Ovary (tissue), 7 donors: ENCODE measurements at regions not wholly inside any gene's neighbourhood (a gene's known extent, or its start where the extent isn't known, plus 50 kb on each side); places are given as distances from the start of the nearest gene placed in this dataset.

Source experiments
- DNase-seq, 5 donors: peaks; one replicate each; pipeline ENCODE4 v3.0.0-alpha.2; 2019 to 2020
- H3K27ac ChIP-seq, 2 donors: fragments of 200-600 bp; one replicate each; pipeline versions ENCODE4 v1.5.1 to v1.8.0; 2019 to 2022
- H3K27me3 ChIP-seq: fragments of 200-600 bp; one replicate; pipeline ENCODE4 v1.8.0; 2022
- H3K36me3 ChIP-seq: fragments of 200-600 bp; sonication (generic); one replicate; pipeline ENCODE4 v1.5.1; 2019
- H3K4me1 ChIP-seq: one replicate; pipeline ENCODE4 v1.8.1; 2013; ENCODE audit warnings: mild to moderate bottlenecking, moderate library complexity; ENCODE audit not compliant: insufficient read depth
- H3K4me3 ChIP-seq: fragments of 200-600 bp; sonication (generic); one replicate; pipeline ENCODE4 v1.5.1; 2017
- H3K9me3 ChIP-seq, 2 donors: fragments of 200-600 bp in 1 of 2; sonication (generic) in 1 of 2; one replicate each; pipeline versions ENCODE4 v1.5.1 to v1.8.1; 2013 to 2019; ENCODE audit warnings: mild to moderate bottlenecking in 1 of 2, moderate library complexity in 1 of 2
- CTCF ChIP-seq, 3 donors: fragments of 450-650 bp in 2 of 3; fragments of 200-600 bp in 1 of 3; IDR thresholded peaks; one replicate each; pipeline versions ENCODE4 v1.5.1 to v1.8.0; 2016 to 2022; ENCODE audit warnings: antibody characterized with exemption in 3 of 3, mild to moderate bottlenecking in 1 of 3
- EP300 ChIP-seq: sonication (generic); formaldehyde crosslinking; IDR thresholded peaks from one replicate; pipeline ENCODE4 v1.6.1; 2017; ENCODE audit warnings: antibody characterized with exemption
- POLR2A ChIP-seq: fragments of 450-650 bp; IDR thresholded peaks from one replicate; pipeline ENCODE4 v1.6.1; 2017; ENCODE audit warnings: antibody characterized with exemption, mild to moderate bottlenecking, moderate library complexity
- WGBS, 3 donors: extraction: QIAGEN DNeasy Blood & Tissue Kit in 1 of 3; methylation state at CpG; one replicate each; pipeline versions ENCODE4 v1.1.5 to v1.1.7; 2013 to 2017; 5-methylcytosine and 5-hydroxymethylcytosine counted together
- intact Hi-C, 4 donors: fragments of 100-400 bp; cut with DNase I; formaldehyde crosslinking; loops; one replicate each; pipeline versions ENCODE4 v1.11.0 to v1.15.1; 2022 to 2023
- donor health status: DM: no; HTN: no; CAD: no; lungs with moderate emphysema.
- donor health status: DM: no; HTN: no; CAD: no.
- donor health status: Bipolar disorder and iron deficiency.
- donor health status: DM: no; HTN: no; CAD: no.
- donor health status: DM: yes; HTN: yes; CAD: no.

DNA sequence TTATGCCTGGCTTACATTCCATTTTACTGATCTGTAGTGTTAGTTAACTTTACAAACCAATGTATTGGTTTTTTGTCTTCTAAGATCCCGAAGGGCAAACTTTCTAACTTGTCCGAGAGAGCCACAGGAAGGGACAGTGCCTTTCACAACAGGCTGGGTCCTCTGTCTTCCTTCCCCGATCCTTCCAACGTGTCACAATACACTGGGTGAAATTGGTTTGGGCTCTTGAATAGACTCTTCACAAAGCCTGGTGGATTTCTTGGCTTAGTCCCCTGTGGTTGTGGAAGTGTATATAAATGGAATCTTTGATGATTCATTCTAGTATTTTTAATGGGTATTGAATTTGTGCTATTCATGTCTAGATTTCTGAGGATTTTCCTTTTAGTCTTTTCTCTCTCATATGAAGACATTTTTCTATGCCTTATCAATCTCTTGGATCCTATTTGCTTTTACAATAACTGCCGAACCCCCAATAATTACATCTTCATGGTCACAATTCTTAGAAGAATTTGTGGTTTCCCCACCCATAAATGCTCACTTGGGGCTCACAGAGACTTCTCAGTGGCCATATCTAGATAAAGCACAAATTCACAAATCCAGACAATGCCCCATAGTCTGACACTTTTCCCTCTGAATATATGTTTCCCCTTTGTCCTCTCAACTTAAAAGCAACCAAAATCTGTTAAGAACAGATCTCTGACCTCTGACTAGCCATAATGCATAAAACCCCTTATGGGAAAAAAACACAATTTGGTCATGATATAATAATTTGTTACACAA, 107.7 kb downstream of the MTRR start:
- WGBS, 3 donors = 93 to 94% (median 93%) methylated on average over 5 of the region's 5 CpGs
- H3K9me3 ChIP-seq = no peaks in the 10 kb centered on the region
- peaks cover 2% of the 10 kb centered on the region for H3K4me1 ChIP-seq
- no peak overlapping the region for H3K27ac ChIP-seq
- no peaks in the 10 kb centered on the region for H3K36me3 ChIP-seq
- no peak for TF ChIP-seq POLR2A
- no peak for TF ChIP-seq EP300
- no peak for TF ChIP-seq CTCF (IDR thresholded peaks at IDR 0.05)
- no peak overlapping the region for H3K4me3 ChIP-seq
- H3K27me3 ChIP-seq = no peaks in the 10 kb centered on the region
- intact Hi-C loops = no loop called here
- no peak for DNase-seq

DNA sequence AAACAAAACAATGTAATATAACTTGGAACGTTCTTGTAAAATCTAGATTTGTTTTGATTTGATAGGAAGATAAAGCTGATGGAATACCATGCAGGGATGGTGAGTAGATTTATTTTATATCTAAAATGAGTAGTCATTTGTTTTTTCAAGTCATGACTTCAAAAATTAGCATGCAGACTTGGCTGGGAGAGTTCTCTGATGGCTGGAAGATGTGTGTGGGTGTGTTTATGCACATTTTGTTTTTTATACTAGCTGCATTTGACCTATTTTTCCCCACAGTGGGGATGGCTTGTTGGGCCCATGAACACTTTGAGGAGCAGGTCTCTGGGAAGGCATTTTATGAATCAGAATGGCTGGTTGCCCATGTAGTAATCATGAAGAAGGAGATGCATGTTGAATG, 109.2 kb downstream of the MTRR start:
- H3K27ac ChIP-seq = no peak overlapping the region
- intact Hi-C loops = no loop called here
- H3K9me3 ChIP-seq = no peaks in the 10 kb centered on the region
- DNase-seq = no peak
- H3K27me3 ChIP-seq = no peaks in the 10 kb centered on the region
- no peaks in the 10 kb centered on the region for H3K36me3 ChIP-seq
- H3K4me1 ChIP-seq = peaks cover 2% of the 10 kb centered on the region
- H3K4me3 ChIP-seq = no peak overlapping the region
- whole genome bisulfite sequencing, 3 donors = 39 to 49% (median 45%) methylated on average over 1 of the region's 1 CpG
- TF ChIP-seq CTCF (IDR thresholded peaks at IDR 0.05) (no peak), EP300 (no peak), POLR2A (no peak)

DNA sequence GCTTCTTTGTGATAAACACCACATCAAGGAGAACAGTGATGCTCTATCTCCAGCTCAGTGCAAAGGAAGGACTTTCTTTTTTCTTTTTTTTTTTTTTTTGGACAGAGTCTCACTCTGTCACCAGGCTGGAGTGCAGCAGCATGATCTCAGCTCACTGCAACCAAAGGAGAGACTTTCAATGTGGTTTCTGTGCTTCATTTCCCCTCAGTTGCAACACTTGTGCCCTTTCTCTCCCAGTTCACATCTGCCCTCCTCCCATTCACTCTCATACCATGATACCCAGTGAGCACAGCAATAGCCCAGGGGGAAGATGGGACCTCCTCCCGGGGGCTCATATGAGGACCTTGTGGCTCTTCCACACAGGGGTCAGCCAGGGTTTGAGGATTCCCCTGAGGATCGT, 110.0 kb downstream of the MTRR start:
- WGBS, 3 donors = 79 to 87% (median 80%) methylated on average over 2 of the region's 2 CpGs
- Histone ChIP-seq H3K4me3 (no peak overlapping the region), H3K27me3 (no peaks in the 10 kb centered on the region), H3K4me1 (peaks cover 2% of the 10 kb centered on the region), H3K36me3 (no peaks in the 10 kb centered on the region), H3K9me3 (no peaks in the 10 kb centered on the region), H3K27ac (no peak overlapping the region)
- TF ChIP-seq POLR2A = no peak
- no peak for TF ChIP-seq EP300
- TF ChIP-seq CTCF (IDR thresholded peaks at IDR 0.05) = no peak
- no peak for DNase-seq
- intact Hi-C loops = no loop called here

GRCh38 chr5:7980881-7981280, 111.9 kb downstream of the MTRR start:
- Histone ChIP-seq H3K27ac (no peak overlapping the region), H3K36me3 (no peaks in the 10 kb centered on the region), H3K27me3 (no peaks in the 10 kb centered on the region), H3K4me1 (peaks cover 2% of the 10 kb centered on the region), H3K9me3 (no peaks in the 10 kb centered on the region), H3K4me3 (no peak overlapping the region)
- TF ChIP-seq EP300 (no peak), CTCF (IDR thresholded peaks at IDR 0.05) (no peak), POLR2A (no peak)
- intact Hi-C loops = no loop called here
- WGBS, 3 donors = 82 to 94% (median 91%) methylated on average over 1 of the region's 1 CpG
- no peak for DNase-seq
